ENCODE measurements at regions not wholly inside any gene's neighbourhood (a gene's known extent, or its start where the extent isn't known, plus 50 kb on each side); places are given as distances from the start of the nearest gene placed in this dataset.

DNA sequence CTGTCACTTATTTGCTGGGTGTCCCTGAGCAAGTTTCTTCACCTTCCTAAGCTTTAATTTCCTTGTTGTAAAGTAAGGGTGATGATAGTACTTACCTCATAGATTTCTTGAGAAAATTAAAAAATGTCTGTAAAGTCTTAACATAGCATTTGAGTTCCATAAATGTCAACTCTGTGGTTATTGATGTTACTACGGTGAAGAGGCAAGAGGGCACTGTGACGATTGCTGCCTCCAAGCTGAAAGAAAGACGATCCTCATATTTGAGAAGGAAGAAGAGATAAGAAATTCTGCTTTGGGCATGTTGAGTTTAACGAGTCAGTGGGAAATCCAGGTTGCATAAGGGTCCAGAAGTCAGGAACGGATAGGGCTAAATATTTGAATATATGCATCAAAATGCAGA lies 240.8 kb upstream of the ZPLD1 start:
- no peak overlapping the region for H3K4me3 Mint-ChIP-seq
- TF ChIP-seq, protein P1, sequence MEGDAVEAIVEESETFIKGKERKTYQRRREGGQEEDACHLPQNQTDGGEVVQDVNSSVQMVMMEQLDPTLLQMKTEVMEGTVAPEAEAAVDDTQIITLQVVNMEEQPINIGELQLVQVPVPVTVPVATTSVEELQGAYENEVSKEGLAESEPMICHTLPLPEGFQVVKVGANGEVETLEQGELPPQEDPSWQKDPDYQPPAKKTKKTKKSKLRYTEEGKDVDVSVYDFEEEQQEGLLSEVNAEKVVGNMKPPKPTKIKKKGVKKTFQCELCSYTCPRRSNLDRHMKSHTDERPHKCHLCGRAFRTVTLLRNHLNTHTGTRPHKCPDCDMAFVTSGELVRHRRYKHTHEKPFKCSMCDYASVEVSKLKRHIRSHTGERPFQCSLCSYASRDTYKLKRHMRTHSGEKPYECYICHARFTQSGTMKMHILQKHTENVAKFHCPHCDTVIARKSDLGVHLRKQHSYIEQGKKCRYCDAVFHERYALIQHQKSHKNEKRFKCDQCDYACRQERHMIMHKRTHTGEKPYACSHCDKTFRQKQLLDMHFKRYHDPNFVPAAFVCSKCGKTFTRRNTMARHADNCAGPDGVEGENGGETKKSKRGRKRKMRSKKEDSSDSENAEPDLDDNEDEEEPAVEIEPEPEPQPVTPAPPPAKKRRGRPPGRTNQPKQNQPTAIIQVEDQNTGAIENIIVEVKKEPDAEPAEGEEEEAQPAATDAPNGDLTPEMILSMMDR (conservative IDR thresholded peaks at IDR 0.05): no peak
- no peak overlapping the region for H3K9ac ChIP-seq (ENCODE audit: extremely low read depth, low read length, poor library complexity, severe bottlenecking)
- no peaks in the 10 kb centered on the region for H3K4me1 ChIP-seq (ENCODE audit: control insufficient read depth, insufficient read depth, low read length)
- H3K36me3 Mint-ChIP-seq (ENCODE audit: low read depth): no peaks in the 10 kb centered on the region
- H3K4me3 ChIP-seq (ENCODE audit: low read length): no peak overlapping the region
- no peaks in the 10 kb centered on the region for H3K36me3 ChIP-seq (ENCODE audit: control insufficient read depth, insufficient read depth, low read length)
- no peaks in the 10 kb centered on the region for H3K9me3 ChIP-seq (ENCODE audit: control insufficient read depth, low read length)
- H3K27ac Mint-ChIP-seq: no peak overlapping the region
- 90 to 92% methylated on average over 5 of the region's 5 CpGs for WGBS, 2 experiments (ENCODE audit: insufficient coverage in 1 of 2, insufficient read length in 1 of 2)
- no peak overlapping the region for H3K27ac ChIP-seq (ENCODE audit: low read depth, low read length)
- no peak for DNase-seq
- no peaks in the 10 kb centered on the region for H3K27me3 Mint-ChIP-seq (ENCODE audit: insufficient read depth)
- no peaks in the 10 kb centered on the region for H3K27me3 ChIP-seq (ENCODE audit: control insufficient read depth, insufficient read depth, low read length, poor library complexity, severe bottlenecking)
- H3K9me3 Mint-ChIP-seq: no peaks in the 10 kb centered on the region
- no peaks in the 10 kb centered on the region for H3K4me1 Mint-ChIP-seq

DNA sequence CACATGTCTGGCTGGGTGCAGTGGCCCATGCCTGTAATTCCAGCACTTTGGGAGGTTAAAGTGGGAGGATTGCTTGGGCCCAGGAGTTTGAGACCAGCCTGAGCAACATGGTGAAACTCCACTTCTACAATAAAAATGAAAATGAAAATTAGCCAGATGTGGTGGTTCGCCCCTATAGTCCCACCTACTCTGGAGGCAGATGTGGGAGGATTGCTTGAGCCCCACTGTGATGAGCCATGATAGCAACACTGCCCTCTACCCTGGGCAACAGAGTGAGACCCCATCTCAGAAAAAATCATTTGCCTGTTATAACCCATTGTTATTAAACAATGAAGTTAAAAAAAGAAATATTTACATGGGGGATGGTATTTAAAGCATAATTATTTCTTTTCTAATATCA lies 240.1 kb upstream of the ZPLD1 start:
- 100% methylated on average over 1 of the region's 1 CpG for WGBS, 2 experiments (ENCODE audit: insufficient coverage in 1 of 2, insufficient read length in 1 of 2)
- Histone ChIP-seq H3K27me3 (ENCODE audit: control insufficient read depth, insufficient read depth, low read length, poor library complexity, severe bottlenecking) (no peaks in the 10 kb centered on the region), H3K27ac (ENCODE audit: low read depth, low read length) (no peak overlapping the region), H3K4me1 (ENCODE audit: control insufficient read depth, insufficient read depth, low read length) (no peaks in the 10 kb centered on the region), H3K36me3 (ENCODE audit: control insufficient read depth, insufficient read depth, low read length) (no peaks in the 10 kb centered on the region), H3K9me3 (ENCODE audit: control insufficient read depth, low read length) (no peaks in the 10 kb centered on the region), H3K9ac (ENCODE audit: extremely low read depth, low read length, poor library complexity, severe bottlenecking) (no peak overlapping the region), H3K4me3 (ENCODE audit: low read length) (no peak overlapping the region)
- TF ChIP-seq, protein P1 (conservative IDR thresholded peaks at IDR 0.05): no peak
- Mint-ChIP-seq H3K4me3 (no peak overlapping the region), H3K9me3 (no peaks in the 10 kb centered on the region), H3K4me1 (no peaks in the 10 kb centered on the region), H3K36me3 (ENCODE audit: low read depth) (no peaks in the 10 kb centered on the region), H3K27me3 (ENCODE audit: insufficient read depth) (no peaks in the 10 kb centered on the region), H3K27ac (no peak overlapping the region)
- DNase-seq: no peak

DNA sequence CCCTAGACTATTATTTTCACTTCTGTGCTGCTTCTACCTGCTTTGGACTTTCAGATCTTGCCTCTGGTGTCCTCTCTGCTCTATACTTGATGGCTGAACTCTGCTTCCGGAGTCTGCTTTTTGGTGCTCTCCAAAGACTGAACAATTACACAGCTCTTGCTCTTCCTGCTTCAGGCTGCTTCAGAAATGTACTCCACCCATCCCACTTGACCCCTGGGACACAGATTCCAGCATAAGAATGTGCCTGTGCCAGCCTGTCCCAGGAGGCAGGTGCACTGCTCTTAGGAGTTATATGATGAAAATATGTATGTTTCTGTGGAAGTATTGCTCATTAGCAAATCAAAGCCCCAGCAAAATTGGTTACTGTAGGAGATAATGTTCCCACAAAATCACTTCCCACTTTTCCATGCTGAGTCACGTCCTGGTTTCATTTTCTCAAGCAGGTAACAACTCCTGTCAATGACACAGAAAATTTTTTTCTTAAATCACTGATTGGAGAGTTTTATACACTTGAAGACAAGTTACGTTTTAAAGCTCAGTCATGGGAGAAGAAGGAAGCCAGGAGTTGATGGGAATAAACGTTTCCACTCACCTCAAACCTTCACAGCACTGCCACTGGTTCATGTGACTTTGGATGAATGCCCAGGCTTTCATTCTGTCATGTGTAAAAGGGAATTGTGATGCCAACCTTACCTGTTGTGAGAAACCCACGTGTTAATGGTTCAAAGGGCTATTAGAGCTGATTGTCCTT lies 239.4 kb upstream of the ZPLD1 start:
- WGBS, 2 experiments (ENCODE audit: insufficient coverage in 1 of 2, insufficient read length in 1 of 2): 85 to 100% methylated on average over 2 to 5 of the region's 5 CpGs
- Mint-ChIP-seq H3K9me3 (no peaks in the 10 kb centered on the region), H3K27me3 (ENCODE audit: insufficient read depth) (no peaks in the 10 kb centered on the region), H3K27ac (no peak overlapping the region), H3K36me3 (ENCODE audit: low read depth) (no peaks in the 10 kb centered on the region), H3K4me3 (no peak overlapping the region), H3K4me1 (no peaks in the 10 kb centered on the region)
- Histone ChIP-seq H3K27ac (ENCODE audit: low read depth, low read length) (no peak overlapping the region), H3K36me3 (ENCODE audit: control insufficient read depth, insufficient read depth, low read length) (no peaks in the 10 kb centered on the region), H3K9ac (ENCODE audit: extremely low read depth, low read length, poor library complexity, severe bottlenecking) (no peak overlapping the region), H3K4me1 (ENCODE audit: control insufficient read depth, insufficient read depth, low read length) (no peaks in the 10 kb centered on the region), H3K27me3 (ENCODE audit: control insufficient read depth, insufficient read depth, low read length, poor library complexity, severe bottlenecking) (no peaks in the 10 kb centered on the region), H3K9me3 (ENCODE audit: control insufficient read depth, low read length) (no peaks in the 10 kb centered on the region), H3K4me3 (ENCODE audit: low read length) (no peak overlapping the region)
- DNase-seq: no peak
- TF ChIP-seq, protein P1 (conservative IDR thresholded peaks at IDR 0.05): no peak

Data from endodermal cell (in vitro differentiated cells).